Naive thymus-derived CD8-positive, alpha-beta T cell (primary cell): ENCODE measurements at regions not wholly inside any gene's neighbourhood (a gene's known extent, or its start where the extent isn't known, plus 50 kb on each side); places are given as distances from the start of the nearest gene placed in this dataset.
"Not testable (repeated sequence)": the region's sequence is repeated elsewhere in the genome, so short reads cannot be mapped to it uniquely, and the experiment has no call there.

ENCODE experiments used
- ATAC-seq, 2 donors: fragments of 150-1000 bp; cut with Tn5 transposase in 1 of 2; sonication (Bioruptor Pico), chemical (Tn5 transposase) in 1 of 2; 1 replicate in 1 of 2; 2 replicates in 1 of 2; pipeline ENCODE4 v1.10.0; 2021; ENCODE audit warnings: mild to moderate bottlenecking in 2 of 2, moderate library complexity in 2 of 2
- POLR2A ChIA-PET: fragments of 350-600 bp; sonication (Branson Sonifier 250); formaldehyde crosslinking; loops from one replicate; lab custom pipeline; 2021; ENCODE audit warnings: antibody characterized with exemption; lab: Charles Lee
- DNase-seq, 10 donors: peaks; one replicate each; pipeline versions ENCODE4 v3.0.0 to v3.0.0-alpha.2; 2020 to 2022
- H3K27ac Mint-ChIP-seq, 10 donors: one replicate each; pipeline ENCODE4 v1.8.0; 2020 to 2022; ENCODE audit warnings: mild to moderate bottlenecking in 10 of 10, mixed read lengths in 10 of 10, moderate library complexity in 4 of 10, inconsistent platforms in 1 of 10
- H3K27me3 Mint-ChIP-seq, 5 donors: one replicate each; pipeline ENCODE4 v1.8.0; 2021 to 2022; ENCODE audit warnings: mixed read lengths in 5 of 5
- H3K36me3 Mint-ChIP-seq, 3 donors: one replicate each; pipeline ENCODE4 v1.8.0; 2020 to 2022; ENCODE audit warnings: mixed read lengths in 3 of 3, mild to moderate bottlenecking in 2 of 3, inconsistent platforms in 1 of 3
- H3K4me1 Mint-ChIP-seq, 4 donors: one replicate each; pipeline ENCODE4 v1.8.0; 2021 to 2022; ENCODE audit warnings: mixed read lengths in 4 of 4
- H3K4me3 Mint-ChIP-seq, 10 donors: one replicate each; pipeline ENCODE4 v1.8.0; 2020 to 2022; ENCODE audit warnings: mild to moderate bottlenecking in 10 of 10, mixed read lengths in 10 of 10, moderate library complexity in 6 of 10, inconsistent platforms in 1 of 10
- H3K9me3 Mint-ChIP-seq, 9 donors: one replicate each; pipeline ENCODE4 v1.8.0; 2020 to 2022; ENCODE audit warnings: mixed read lengths in 9 of 9, mild to moderate bottlenecking in 3 of 9, inconsistent platforms in 1 of 9, moderate library complexity in 1 of 9

DNA sequence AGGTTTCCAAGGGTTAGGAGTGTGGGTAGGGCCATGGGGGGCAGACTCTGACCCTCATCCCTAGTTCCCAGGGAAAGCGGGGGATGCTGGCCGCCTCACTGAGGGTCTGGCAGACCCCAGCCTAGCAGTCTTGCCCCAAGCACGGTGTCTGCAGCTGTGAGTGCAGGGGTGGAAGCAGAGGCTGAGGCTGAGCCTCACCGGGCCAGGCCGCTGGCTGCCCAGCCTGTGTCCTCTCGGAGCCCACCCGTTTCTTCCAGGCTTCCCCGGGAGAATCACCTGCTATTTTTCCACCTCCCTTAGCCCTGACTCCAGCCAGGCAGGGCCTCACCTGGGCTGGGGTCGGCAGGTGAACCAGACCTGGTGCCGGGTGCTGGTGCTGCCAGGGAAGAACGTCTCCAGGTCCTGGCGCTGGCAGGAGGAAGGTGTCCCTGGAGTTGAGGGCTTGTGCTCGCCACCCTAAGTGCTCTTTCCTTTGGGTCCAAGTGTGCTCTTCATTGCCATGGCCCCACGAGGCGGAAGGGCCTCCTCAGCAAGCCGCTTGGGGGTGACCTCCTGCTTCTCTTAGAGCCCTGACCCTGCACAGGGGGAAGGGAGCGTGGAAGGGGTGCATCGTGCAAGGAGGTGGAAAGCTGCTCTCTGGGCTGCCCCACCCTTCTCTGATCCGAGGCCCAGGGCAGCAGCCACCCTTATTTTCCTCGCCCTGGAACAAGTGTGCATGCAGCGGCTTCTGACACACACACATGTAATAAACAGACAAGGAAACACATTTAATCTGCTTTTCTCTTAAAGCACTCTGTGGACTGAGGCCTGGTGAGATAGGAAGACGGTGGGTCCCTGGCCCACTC lies 112.7 kb downstream of the FAM53A start:
- Mint-ChIP-seq H3K27me3 (peaks cover 0 to 8% (median 0%) of the 10 kb centered on the region in 5 donors), H3K4me1 (peaks cover 1 to 6% (median 2%) of the 10 kb centered on the region in 4 donors), H3K9me3 (no peaks in the 10 kb centered on the region), H3K36me3 (no peaks in the 10 kb centered on the region), H3K4me3 (no peak overlapping the region), H3K27ac (peak overlapping the region in 2 of 10 donors; percentile 14 to 46)
- DNase-seq (peak in 1 of 10 donors; percentile 2), ATAC-seq (no peak)
- POLR2A ChIA-PET, result interaction anchor here (1.1 to 1.2 kb wide), 2 partner anchors 9 to 35 kb away, joined by 3 to 5 read pairs; no protein-coding TSS in a partner anchor

DNA sequence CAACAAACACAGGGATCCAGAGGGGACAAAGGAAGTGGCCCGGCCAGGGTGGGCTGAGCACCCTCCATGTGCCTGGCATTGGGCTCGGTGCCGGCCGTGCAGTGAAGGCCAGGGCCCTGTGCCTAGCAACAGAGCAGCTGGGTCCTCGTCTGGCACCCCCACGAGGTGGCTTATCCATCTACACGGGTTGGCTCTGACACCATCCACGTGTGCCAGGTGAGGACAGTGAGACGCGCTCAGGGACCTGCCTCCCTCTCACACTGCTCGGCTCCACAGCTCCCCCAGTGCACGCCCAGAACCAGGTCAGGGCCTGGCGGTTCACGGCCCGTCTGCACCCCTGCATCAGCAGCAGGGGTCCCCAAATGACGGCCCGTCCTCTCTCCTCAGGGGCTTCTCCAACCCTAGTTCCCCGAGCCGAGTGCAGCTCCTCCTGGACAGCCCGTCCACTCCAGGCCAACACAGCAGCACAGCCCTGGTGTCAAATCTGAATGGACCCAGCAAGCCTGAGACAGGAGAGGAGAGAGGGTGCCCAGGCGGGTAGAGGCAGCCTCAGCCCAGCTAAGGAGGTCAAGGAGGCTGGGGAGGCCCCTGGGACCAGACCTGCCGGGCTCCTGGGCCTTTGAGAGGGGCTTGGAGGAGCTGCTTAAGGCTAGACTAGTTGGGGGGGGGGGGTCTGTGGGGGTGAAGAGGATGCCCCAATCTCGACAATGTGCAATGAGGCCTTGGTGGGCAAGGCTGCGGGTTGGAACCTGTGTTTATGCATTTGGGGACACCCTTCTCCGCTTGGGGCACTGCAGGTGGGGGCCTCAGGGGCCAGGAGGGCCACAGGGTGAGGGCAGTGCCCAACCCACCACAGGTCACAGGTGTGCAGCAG lies 113.6 kb downstream of the FAM53A start:
- ATAC-seq (no peak), DNase-seq (peak in 2 of 10 donors; percentile 5 to 48)
- Mint-ChIP-seq H3K4me1 (peaks cover 3 to 12% (median 5%) of the 10 kb centered on the region in 4 donors), H3K9me3 (no peaks in the 10 kb centered on the region), H3K27ac (no peak overlapping the region), H3K36me3 (no peaks in the 10 kb centered on the region), H3K27me3 (peaks cover 0 to 11% (median 4%) of the 10 kb centered on the region in 5 donors), H3K4me3 (peak overlapping the region in 1 of 10 donors; percentile 19)
- POLR2A ChIA-PET, result interaction anchor here (0.6 to 1.3 kb wide), 4 partner anchors 10 to 735 kb away, joined by 3 to 5 read pairs (median 4); no protein-coding TSS in a partner anchor

- DNase-seq (peak in 1 of 10 donors; percentile 41), ATAC-seq (no peak)
- Mint-ChIP-seq H3K27me3 (peaks cover 0 to 11% (median 4%) of the 10 kb centered on the region in 5 donors), H3K4me3 (peak overlapping the region in 1 of 10 donors; percentile 51), H3K4me1 (peaks cover 3 to 12% (median 5%) of the 10 kb centered on the region in 4 donors), H3K27ac (no peak overlapping the region), H3K9me3 (no peaks in the 10 kb centered on the region), H3K36me3 (no peaks in the 10 kb centered on the region)
- POLR2A ChIA-PET, result interaction anchor here (0.6 to 1.3 kb wide), 2 partner anchors 36 to 49 kb away, joined by 4 to 5 read pairs; no protein-coding TSS in a partner anchor
These were observed 114.5 kb downstream of the FAM53A start for GRCh38 chr4:1569461-1570151.

DNA sequence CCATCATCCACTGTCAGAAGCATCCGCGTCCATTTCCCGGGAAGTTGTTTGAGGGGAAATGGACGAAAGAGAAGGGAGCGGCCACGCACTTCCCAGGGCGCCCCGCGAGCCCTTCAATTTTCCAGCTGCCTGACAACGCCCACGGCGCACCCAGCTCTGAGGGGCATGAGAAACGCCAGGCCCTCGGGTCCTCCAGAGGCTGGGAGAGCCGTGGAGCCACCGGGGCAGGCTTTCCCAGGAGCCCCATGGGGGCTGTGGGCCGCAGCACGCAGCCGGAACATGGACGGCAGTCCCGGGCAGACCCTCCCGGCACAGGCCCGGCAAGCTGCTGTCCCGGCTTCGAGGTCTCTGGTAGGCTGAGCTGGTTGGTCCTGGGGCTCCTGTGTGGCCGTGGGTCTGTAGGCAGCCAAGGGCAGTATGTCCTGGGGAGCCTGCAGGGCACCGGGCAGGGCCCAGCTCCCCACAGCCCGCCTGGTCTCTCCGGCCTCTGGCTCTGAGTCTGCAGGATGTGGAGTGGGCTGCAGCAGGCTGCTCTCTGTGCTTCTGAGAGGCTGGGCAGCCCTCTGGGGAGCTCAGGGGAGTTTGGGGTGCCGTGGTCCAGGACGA lies 115.2 kb downstream of the FAM53A start:
- H3K36me3 Mint-ChIP-seq, result no peaks in the 10 kb centered on the region
- peaks cover 0 to 15% (median 6%) of the 10 kb centered on the region in 5 donors for H3K27me3 Mint-ChIP-seq
- H3K4me1 Mint-ChIP-seq, result peaks cover 3 to 12% (median 5%) of the 10 kb centered on the region in 4 donors

GRCh38 chr4:1567808-1568581 lies 116.1 kb downstream of the FAM53A start:
- Mint-ChIP-seq H3K4me1 (peaks cover 3 to 10% (median 4%) of the 10 kb centered on the region in 4 donors), H3K9me3 (no peaks in the 10 kb centered on the region), H3K36me3 (no peaks in the 10 kb centered on the region), H3K27me3 (peaks cover 0 to 17% (median 8%) of the 10 kb centered on the region in 5 donors), H3K27ac (no peak overlapping the region), H3K4me3 (peak overlapping the region in 1 of 10 donors; percentile 26)
- DNase-seq (peak in 2 of 10 donors; percentile 5 to 52), ATAC-seq (no peak)
- POLR2A ChIA-PET, result interaction anchor here (0.9 kb wide), 1 partner anchor 19 kb away, joined by 3 read pairs; no protein-coding TSS in a partner anchor

More for the DNA sequence above, 115.2 kb downstream of the FAM53A start:
- Mint-ChIP-seq H3K9me3 (no peaks in the 10 kb centered on the region), H3K27ac (no peak overlapping the region), H3K4me3 (no peak overlapping the region)
- DNase-seq, result peak in 2 of 10 donors; percentile 3 to 53
- ATAC-seq, result no peak
- POLR2A ChIA-PET, result interaction anchor here (0.6 kb wide), 1 partner anchor 37 kb away, joined by 4 read pairs; no protein-coding TSS in a partner anchor

- no peak overlapping the region for H3K27ac Mint-ChIP-seq
- no peaks in the 10 kb centered on the region for H3K9me3 Mint-ChIP-seq
- H3K27me3 Mint-ChIP-seq, result peaks cover 0 to 19% (median 8%) of the 10 kb centered on the region in 5 donors
- H3K4me3 Mint-ChIP-seq, result no peak overlapping the region
- H3K36me3 Mint-ChIP-seq, result no peaks in the 10 kb centered on the region
- peaks cover 3 to 7% (median 4%) of the 10 kb centered on the region in 4 donors for H3K4me1 Mint-ChIP-seq
- POLR2A ChIA-PET, result interaction anchor here (0.9 kb wide), 1 partner anchor 19 kb away, joined by 3 read pairs; no protein-coding TSS in a partner anchor
- DNase-seq (no peak), ATAC-seq (no peak)
These were observed 116.7 kb downstream of the FAM53A start for GRCh38 chr4:1567519-1567807.

DNA sequence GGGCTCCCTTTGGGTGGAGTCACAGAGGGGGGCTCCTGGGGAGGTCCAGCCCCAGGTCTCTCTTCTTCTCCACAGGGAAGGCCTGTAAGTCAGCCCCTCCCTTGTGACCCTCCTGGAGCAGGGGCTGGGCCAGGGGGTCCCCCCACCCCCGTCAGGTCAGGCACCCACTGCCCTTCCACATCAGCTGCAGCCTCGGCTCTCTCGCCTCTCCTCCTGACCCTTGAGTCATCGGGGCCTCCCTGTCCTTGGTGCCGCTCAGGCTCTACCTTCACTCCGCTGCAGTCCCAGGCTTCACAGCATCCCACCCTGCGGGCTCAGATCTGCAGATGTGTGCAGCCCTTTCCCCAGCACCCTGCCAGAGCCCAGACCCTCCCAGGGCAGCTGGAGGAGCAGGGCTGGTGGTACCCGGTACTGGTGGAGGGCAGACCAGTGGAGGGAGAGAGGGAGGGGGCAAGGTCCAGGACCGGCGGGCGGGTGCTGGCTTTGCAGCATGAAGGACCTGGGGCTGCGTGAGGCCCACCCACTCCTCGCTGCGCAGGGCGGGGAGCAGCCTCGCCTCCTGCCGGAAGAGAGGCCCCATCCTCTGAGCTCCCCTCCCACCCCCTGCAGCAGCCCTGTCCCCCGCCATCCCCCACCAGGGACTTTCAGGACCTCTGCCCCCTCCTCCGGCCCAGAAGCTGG lies 117.1 kb downstream of the FAM53A start:
- Mint-ChIP-seq H3K27ac (no peak overlapping the region), H3K36me3 (no peaks in the 10 kb centered on the region), H3K9me3 (no peaks in the 10 kb centered on the region), H3K4me3 (no peak overlapping the region), H3K27me3 (peaks cover 0 to 24% (median 8%) of the 10 kb centered on the region in 5 donors), H3K4me1 (peaks cover 3 to 7% (median 4%) of the 10 kb centered on the region in 4 donors)
- no peak for ATAC-seq
- POLR2A ChIA-PET, result interaction anchor here (0.7 to 1.1 kb wide), 3 partner anchors 13 to 23 kb away, joined by 3 read pairs; no protein-coding TSS in a partner anchor
- DNase-seq, result peak in 2 of 10 donors; percentile 2 to 58

- POLR2A ChIA-PET, result interaction anchor here (0.7 to 1.1 kb wide), 2 partner anchors 14 to 23 kb away, joined by 3 read pairs; no protein-coding TSS in a partner anchor
- H3K4me1 Mint-ChIP-seq, H3K36me3 Mint-ChIP-seq, H3K9me3 Mint-ChIP-seq: not testable (repeated sequence)
- DNase-seq (peak in 2 of 10 donors; percentile 12 to 22), ATAC-seq (peak; percentile 40 to 55)
- peak overlapping the region in 7 of 10 donors; percentile 53 to 91 (median 77) for H3K27ac Mint-ChIP-seq
- H3K4me3 Mint-ChIP-seq, result peak overlapping the region in 9 of 10 donors; percentile 64 to 92 (median 76)
- peaks cover 0 to 26% (median 8%) of the 10 kb centered on the region in 5 donors for H3K27me3 Mint-ChIP-seq
These were observed 117.7 kb downstream of the FAM53A start for GRCh38 chr4:1566301-1566837.

DNA sequence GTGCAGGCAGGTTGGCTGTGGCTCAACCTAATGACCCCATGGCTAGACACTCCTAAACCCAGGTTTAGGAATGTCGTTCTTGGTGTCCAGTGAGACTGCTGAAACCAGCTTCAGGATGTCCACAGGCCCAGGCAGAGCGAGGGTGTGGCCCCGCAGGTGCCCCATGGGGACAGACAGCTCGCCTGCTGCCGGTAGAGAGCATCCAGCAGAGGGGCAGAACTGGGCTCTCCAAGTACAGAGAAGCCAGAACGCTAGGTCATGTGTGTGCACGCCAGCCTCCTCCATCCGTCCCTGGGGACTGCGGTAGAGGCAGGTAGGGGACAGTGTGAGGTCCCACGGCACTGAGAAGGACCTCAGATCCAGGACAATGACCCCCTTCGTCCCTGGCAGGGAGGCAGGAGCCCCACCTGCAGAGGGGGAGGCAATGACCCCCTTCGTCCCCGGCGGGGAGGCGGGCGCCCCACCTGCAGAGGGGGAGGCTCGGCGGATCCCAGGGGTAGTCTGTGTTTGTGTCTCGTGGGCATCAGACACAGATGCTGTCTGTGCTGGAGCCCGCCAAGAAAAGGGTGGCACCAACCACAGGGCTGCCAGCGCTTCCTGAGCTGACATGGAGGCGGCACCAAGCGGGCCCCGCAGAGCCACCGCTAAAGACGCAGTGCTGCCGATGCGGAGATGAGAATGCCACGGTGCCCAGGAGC lies 118.4 kb downstream of the FAM53A start:
- peak; percentile 85 to 87 for ATAC-seq
- Mint-ChIP-seq H3K27me3 (peaks cover 0 to 28% (median 8%) of the 10 kb centered on the region in 5 donors), H3K9me3 (no peaks in the 10 kb centered on the region), H3K4me1 (peaks cover 3 to 7% (median 4%) of the 10 kb centered on the region in 4 donors), H3K4me3 (peak overlapping the region in 9 of 10 donors; percentile 64 to 92 (median 76)), H3K27ac (peak overlapping the region in 7 of 10 donors; percentile 53 to 91 (median 77)), H3K36me3 (no peaks in the 10 kb centered on the region)
- DNase-seq, result peak in 8 of 10 donors; percentile 7 to 70 (median 36)
- POLR2A ChIA-PET, result interaction anchor here (0.7 to 1.1 kb wide), 2 partner anchors 14 to 22 kb away, joined by 3 read pairs; no protein-coding TSS in a partner anchor
